ENCODE measurements at regions not wholly inside any gene's neighbourhood (a gene's known extent, or its start where the extent isn't known, plus 50 kb on each side); places are given as distances from the start of the nearest gene placed in this dataset.
A peak's percentile ranks its signal among the peaks of the same experiment; 100 is the strongest.

GRCh38 chr10:3671386-3671955 is 113.5 kb downstream of the KLF6 start:
- Histone ChIP-seq H3K4me1 (ENCODE audit: control insufficient read depth, insufficient read depth, low read length) (peaks cover 3% of the 10 kb centered on the region), H3K36me3 (ENCODE audit: control insufficient read depth, insufficient read depth, low read length, severe bottlenecking) (no peaks in the 10 kb centered on the region), H3K27me3 (replicated peaks; ENCODE audit: control insufficient read depth, insufficient read depth, low read length) (no peaks in the 10 kb centered on the region), H3K9me3 (ENCODE audit: control insufficient read depth, low read length) (no peaks in the 10 kb centered on the region), H3K9ac (ENCODE audit: low read length) (no peak overlapping the region), H3K4me3 (ENCODE audit: low read length) (no peak overlapping the region)
- DNase-seq (ENCODE audit: low read depth), result no peak

- Histone ChIP-seq H3K36me3 (ENCODE audit: control insufficient read depth, insufficient read depth, low read length, severe bottlenecking) (no peaks in the 10 kb centered on the region), H3K4me1 (ENCODE audit: control insufficient read depth, insufficient read depth, low read length) (peaks cover 3% of the 10 kb centered on the region), H3K9me3 (ENCODE audit: control insufficient read depth, low read length) (no peaks in the 10 kb centered on the region), H3K27me3 (replicated peaks; ENCODE audit: control insufficient read depth, insufficient read depth, low read length) (peaks cover 3% of the 10 kb centered on the region), H3K9ac (ENCODE audit: low read length) (no peak overlapping the region), H3K4me3 (ENCODE audit: low read length) (no peak overlapping the region)
- no peak for DNase-seq (ENCODE audit: low read depth)
Observed at GRCh38 chr10:3668966-3669330, 116.1 kb downstream of the KLF6 start.

GRCh38 chr10:3668276-3668965 is 116.6 kb downstream of the KLF6 start:
- DNase-seq (ENCODE audit: low read depth), result peak; percentile 70
- peaks cover 3% of the 10 kb centered on the region for H3K4me1 ChIP-seq (ENCODE audit: control insufficient read depth, insufficient read depth, low read length)
- H3K36me3 ChIP-seq (ENCODE audit: control insufficient read depth, insufficient read depth, low read length, severe bottlenecking), result no peaks in the 10 kb centered on the region
- no peaks in the 10 kb centered on the region for H3K9me3 ChIP-seq (ENCODE audit: control insufficient read depth, low read length)
- H3K9ac ChIP-seq (ENCODE audit: low read length), result peak overlapping the region; percentile 63
- peaks cover 3% of the 10 kb centered on the region for H3K27me3 ChIP-seq (replicated peaks; ENCODE audit: control insufficient read depth, insufficient read depth, low read length)
- H3K4me3 ChIP-seq (ENCODE audit: low read length), result peak overlapping the region; percentile 35

GRCh38 chr10:3666525-3667302 is 118.3 kb downstream of the KLF6 start:
- H3K9me3 ChIP-seq (ENCODE audit: control insufficient read depth, low read length), result no peaks in the 10 kb centered on the region
- H3K36me3 ChIP-seq (ENCODE audit: control insufficient read depth, insufficient read depth, low read length, severe bottlenecking), result no peaks in the 10 kb centered on the region
- peaks cover 3% of the 10 kb centered on the region for H3K27me3 ChIP-seq (replicated peaks; ENCODE audit: control insufficient read depth, insufficient read depth, low read length)
- H3K9ac ChIP-seq (ENCODE audit: low read length), result no peak overlapping the region
- H3K4me3 ChIP-seq (ENCODE audit: low read length), result no peak overlapping the region
- peaks cover 3% of the 10 kb centered on the region for H3K4me1 ChIP-seq (ENCODE audit: control insufficient read depth, insufficient read depth, low read length)
- no peak for DNase-seq (ENCODE audit: low read depth)

- H3K9me3 ChIP-seq (ENCODE audit: control insufficient read depth, low read length), result no peaks in the 10 kb centered on the region
- H3K36me3 ChIP-seq (ENCODE audit: control insufficient read depth, insufficient read depth, low read length, severe bottlenecking), result no peaks in the 10 kb centered on the region
- peaks cover 3% of the 10 kb centered on the region for H3K4me1 ChIP-seq (ENCODE audit: control insufficient read depth, insufficient read depth, low read length)
- H3K9ac ChIP-seq (ENCODE audit: low read length), result no peak overlapping the region
- H3K27me3 ChIP-seq (replicated peaks; ENCODE audit: control insufficient read depth, insufficient read depth, low read length), result peaks cover 3% of the 10 kb centered on the region
- H3K4me3 ChIP-seq (ENCODE audit: low read length), result no peak overlapping the region
- no peak for DNase-seq (ENCODE audit: low read depth)
Observed at GRCh38 chr10:3665316-3665908, 119.6 kb downstream of the KLF6 start.

GRCh38 chr10:3662775-3663174 is 122.2 kb downstream of the KLF6 start:
- peaks cover 1% of the 10 kb centered on the region for H3K4me1 ChIP-seq (ENCODE audit: control insufficient read depth, insufficient read depth, low read length)
- H3K9me3 ChIP-seq (ENCODE audit: control insufficient read depth, low read length), result no peaks in the 10 kb centered on the region
- H3K27me3 ChIP-seq (replicated peaks; ENCODE audit: control insufficient read depth, insufficient read depth, low read length), result peaks cover 3% of the 10 kb centered on the region
- DNase-seq (ENCODE audit: low read depth), result no peak
- no peak overlapping the region for H3K9ac ChIP-seq (ENCODE audit: low read length)
- no peak overlapping the region for H3K4me3 ChIP-seq (ENCODE audit: low read length)
- H3K36me3 ChIP-seq (ENCODE audit: control insufficient read depth, insufficient read depth, low read length, severe bottlenecking), result no peaks in the 10 kb centered on the region

- no peaks in the 10 kb centered on the region for H3K9me3 ChIP-seq (ENCODE audit: control insufficient read depth, low read length)
- H3K36me3 ChIP-seq (ENCODE audit: control insufficient read depth, insufficient read depth, low read length, severe bottlenecking), result no peaks in the 10 kb centered on the region
- DNase-seq (ENCODE audit: low read depth), result no peak
- H3K9ac ChIP-seq (ENCODE audit: low read length), result no peak overlapping the region
- H3K27me3 ChIP-seq (replicated peaks; ENCODE audit: control insufficient read depth, insufficient read depth, low read length), result peaks cover 3% of the 10 kb centered on the region
- H3K4me3 ChIP-seq (ENCODE audit: low read length), result no peak overlapping the region
- no peaks in the 10 kb centered on the region for H3K4me1 ChIP-seq (ENCODE audit: control insufficient read depth, insufficient read depth, low read length)
Observed at GRCh38 chr10:3661271-3661670, 123.7 kb downstream of the KLF6 start.

- Histone ChIP-seq H3K27me3 (replicated peaks; ENCODE audit: control insufficient read depth, insufficient read depth, low read length) (peaks cover 3% of the 10 kb centered on the region), H3K9me3 (ENCODE audit: control insufficient read depth, low read length) (no peaks in the 10 kb centered on the region), H3K36me3 (ENCODE audit: control insufficient read depth, insufficient read depth, low read length, severe bottlenecking) (no peaks in the 10 kb centered on the region), H3K9ac (ENCODE audit: low read length) (no peak overlapping the region), H3K4me1 (ENCODE audit: control insufficient read depth, insufficient read depth, low read length) (no peaks in the 10 kb centered on the region), H3K4me3 (ENCODE audit: low read length) (no peak overlapping the region)
- no peak for DNase-seq (ENCODE audit: low read depth)
Observed at GRCh38 chr10:3660753-3661152, 124.3 kb downstream of the KLF6 start.

GRCh38 chr10:3659203-3659917 is 125.6 kb downstream of the KLF6 start:
- Histone ChIP-seq H3K27me3 (replicated peaks; ENCODE audit: control insufficient read depth, insufficient read depth, low read length) (peaks cover 6% of the 10 kb centered on the region), H3K9me3 (ENCODE audit: control insufficient read depth, low read length) (no peaks in the 10 kb centered on the region), H3K36me3 (ENCODE audit: control insufficient read depth, insufficient read depth, low read length, severe bottlenecking) (no peaks in the 10 kb centered on the region), H3K9ac (ENCODE audit: low read length) (no peak overlapping the region), H3K4me1 (ENCODE audit: control insufficient read depth, insufficient read depth, low read length) (peaks cover 6% of the 10 kb centered on the region), H3K4me3 (ENCODE audit: low read length) (no peak overlapping the region)
- no peak for DNase-seq (ENCODE audit: low read depth)

- no peak for DNase-seq (ENCODE audit: low read depth)
Observed at GRCh38 chr10:3658766-3659165, 126.2 kb downstream of the KLF6 start.

GRCh38 chr10:3656214-3656613 is 128.8 kb downstream of the KLF6 start:
- Histone ChIP-seq H3K27me3 (replicated peaks; ENCODE audit: control insufficient read depth, insufficient read depth, low read length) (peaks cover 6% of the 10 kb centered on the region), H3K9ac (ENCODE audit: low read length) (no peak overlapping the region), H3K4me3 (ENCODE audit: low read length) (no peak overlapping the region), H3K9me3 (ENCODE audit: control insufficient read depth, low read length) (no peaks in the 10 kb centered on the region), H3K36me3 (ENCODE audit: control insufficient read depth, insufficient read depth, low read length, severe bottlenecking) (no peaks in the 10 kb centered on the region), H3K4me1 (ENCODE audit: control insufficient read depth, insufficient read depth, low read length) (peaks cover 6% of the 10 kb centered on the region)
- no peak for DNase-seq (ENCODE audit: low read depth)

More at GRCh38 chr10:3658766-3659165, 126.2 kb downstream of the KLF6 start:
- H3K9ac ChIP-seq (ENCODE audit: low read length), result no peak overlapping the region
- H3K36me3 ChIP-seq (ENCODE audit: control insufficient read depth, insufficient read depth, low read length, severe bottlenecking), result no peaks in the 10 kb centered on the region
- H3K27me3 ChIP-seq (replicated peaks; ENCODE audit: control insufficient read depth, insufficient read depth, low read length), result peaks cover 6% of the 10 kb centered on the region
- H3K4me3 ChIP-seq (ENCODE audit: low read length), result no peak overlapping the region
- H3K4me1 ChIP-seq (ENCODE audit: control insufficient read depth, insufficient read depth, low read length), result peaks cover 6% of the 10 kb centered on the region
- H3K9me3 ChIP-seq (ENCODE audit: control insufficient read depth, low read length), result no peaks in the 10 kb centered on the region
